Stimulated activated CD4-positive, alpha-beta T cell treated with anti-CD3 and anti-CD28 coated beads, Interleukin-15, amount 100 ng/mL, for 48 hours (primary cell): ENCODE measurements at regions not wholly inside any gene's neighbourhood (a gene's known extent, or its start where the extent isn't known, plus 50 kb on each side); places are given as distances from the start of the nearest gene placed in this dataset.

Experiments
- DNase-seq, 2 donors: peaks; one replicate each; pipeline ENCODE4 v3.0.0-alpha.2; 2020; ENCODE audit warnings: low read depth in 2 of 2

- DNase-seq: no peak
These were observed 209.4 kb downstream of the DTWD2 start for GRCh38 chr5:118778941-118779340.

GRCh38 chr5:118777189-118777736, 211.1 kb downstream of the DTWD2 start:
- DNase-seq: no peak

GRCh38 chr5:118776755-118777154, 211.6 kb downstream of the DTWD2 start:
- DNase-seq: no peak

GRCh38 chr5:118775790-118776499, 212.4 kb downstream of the DTWD2 start:
- no peak for DNase-seq

GRCh38 chr5:118768607-118769175, 219.7 kb downstream of the DTWD2 start:
- DNase-seq: no peak

GRCh38 chr5:118762291-118762690, 226.1 kb downstream of the DTWD2 start:
- DNase-seq: no peak

- no peak for DNase-seq
These were observed 226.5 kb downstream of the DTWD2 start for GRCh38 chr5:118761814-118762213.

GRCh38 chr5:118752969-118753368, 235.4 kb downstream of the DTWD2 start:
- DNase-seq: no peak

- no peak for DNase-seq
These were observed 252.0 kb downstream of the DTWD2 start for GRCh38 chr5:118736396-118736795.

- no peak for DNase-seq
These were observed 255.0 kb downstream of the DTWD2 start for GRCh38 chr5:118733394-118733793.

- no peak for DNase-seq
These were observed 260.2 kb downstream of the DTWD2 start for GRCh38 chr5:118728191-118728590.

- DNase-seq: no peak
These were observed 261.5 kb downstream of the DTWD2 start for GRCh38 chr5:118726891-118727290.

- no peak for DNase-seq
These were observed 265.4 kb downstream of the DTWD2 start for GRCh38 chr5:118723021-118723338.

- no peak for DNase-seq
These were observed 266.0 kb downstream of the DTWD2 start for GRCh38 chr5:118722122-118723020.

GRCh38 chr5:118711727-118712126, 276.6 kb downstream of the DTWD2 start:
- no peak for DNase-seq

GRCh38 chr5:118705959-118706667, 282.2 kb downstream of the DTWD2 start:
- DNase-seq: no peak

- DNase-seq: no peak
These were observed 285.1 kb downstream of the DTWD2 start for GRCh38 chr5:118703241-118703640.

GRCh38 chr5:118701791-118702190, 286.6 kb downstream of the DTWD2 start:
- no peak for DNase-seq

- DNase-seq: no peak
These were observed 287.8 kb downstream of the DTWD2 start for GRCh38 chr5:118700510-118700909.

- DNase-seq: no peak
These were observed 289.6 kb downstream of the DTWD2 start for GRCh38 chr5:118698774-118699173.

GRCh38 chr5:118696076-118696475, 292.3 kb downstream of the DTWD2 start:
- DNase-seq: no peak

- no peak for DNase-seq
These were observed 295.5 kb downstream of the DTWD2 start for GRCh38 chr5:118692811-118693342.
